Activated CD4-positive, alpha-beta T cell treated with anti-CD3 and anti-CD28 coated beads for 36 hours (primary cell): ENCODE measurements at regions not wholly inside any gene's neighbourhood (a gene's known extent, or its start where the extent isn't known, plus 50 kb on each side); places are given as distances from the start of the nearest gene placed in this dataset.

Experiments used
- ATAC-seq: fragments of 200-7000 bp; cut with Tn5 transposase; one replicate; pipeline ENCODE4 v1.10.0; 2021; ENCODE audit warnings: mild to moderate bottlenecking, moderate library complexity
- CTCF ChIA-PET: fragments of 350-600 bp; sonication (Branson Sonifier 250); formaldehyde crosslinking; loops from one replicate; lab custom pipeline; 2021; ENCODE audit warnings: antibody characterized with exemption; lab: Charles Lee
- POLR2A ChIA-PET: fragments of 350-600 bp; sonication (Branson Sonifier 250); formaldehyde crosslinking; loops from one replicate; lab custom pipeline; 2021; ENCODE audit warnings: antibody characterized with exemption, inconsistent platforms; lab: Charles Lee
- DNase-seq: peaks from one replicate; pipeline ENCODE4 v3.0.0-alpha.2; 2020
- H3K27ac Mint-ChIP-seq: one replicate; pipeline ENCODE4 v1.8.0; 2021; ENCODE audit warnings: mixed read lengths
- H3K27me3 Mint-ChIP-seq: one replicate; pipeline ENCODE4 v1.8.0; 2021; ENCODE audit warnings: mixed read lengths
- H3K36me3 Mint-ChIP-seq: one replicate; pipeline ENCODE4 v1.8.0; 2021; ENCODE audit warnings: low read depth, mixed read lengths
- H3K4me1 Mint-ChIP-seq: one replicate; pipeline ENCODE4 v1.8.0; 2021; ENCODE audit warnings: mixed read lengths
- H3K4me3 Mint-ChIP-seq: one replicate; pipeline ENCODE4 v1.8.0; 2021; ENCODE audit warnings: mild to moderate bottlenecking, moderate library complexity, mixed read lengths
- H3K9me3 Mint-ChIP-seq: one replicate; pipeline ENCODE4 v1.8.0; 2021; ENCODE audit warnings: low read depth, mixed read lengths
- intact Hi-C, 2 experiments: fragments of 100-400 bp; cut with DNase I in 1 of 2; cut with micrococcal nuclease in 1 of 2; formaldehyde crosslinking; loops; one replicate each; pipeline versions ENCODE4 v1.14.2 to v1.15.1; 2022 to 2024; cut with DNase I, micrococcal nuclease

GRCh38 chr5:81914696-81915095 lies 57.1 kb upstream of the ATG10 start:
- Mint-ChIP-seq H3K36me3 (no peaks in the 10 kb centered on the region), H3K27ac (no peak overlapping the region), H3K27me3 (no peaks in the 10 kb centered on the region), H3K9me3 (no peaks in the 10 kb centered on the region), H3K4me3 (no peak overlapping the region), H3K4me1 (no peaks in the 10 kb centered on the region)
- ATAC-seq (no peak), DNase-seq (no peak)
- POLR2A ChIA-PET = no interaction called here
- intact Hi-C loops = no loop called here
- CTCF ChIA-PET = no interaction called here

- Mint-ChIP-seq H3K4me1 (no peaks in the 10 kb centered on the region), H3K9me3 (no peaks in the 10 kb centered on the region), H3K27me3 (no peaks in the 10 kb centered on the region), H3K27ac (no peak overlapping the region), H3K36me3 (no peaks in the 10 kb centered on the region), H3K4me3 (no peak overlapping the region)
- CTCF ChIA-PET = interaction anchor here (0.7 kb wide), 1 partner anchor 268 kb away, joined by 3 read pairs; no protein-coding TSS in a partner anchor
- POLR2A ChIA-PET = no interaction called here
- DNase-seq (no peak), ATAC-seq (no peak)
- intact Hi-C loops = no loop called here
Observed at GRCh38 chr5:81912933-81913332, 58.9 kb upstream of the ATG10 start.

- no peaks in the 10 kb centered on the region for H3K9me3 Mint-ChIP-seq
- intact Hi-C loops = no loop called here
- H3K4me3 Mint-ChIP-seq = no peak overlapping the region
- no peak overlapping the region for H3K27ac Mint-ChIP-seq
- H3K27me3 Mint-ChIP-seq = no peaks in the 10 kb centered on the region
- H3K36me3 Mint-ChIP-seq = no peaks in the 10 kb centered on the region
- ATAC-seq (no peak), DNase-seq (no peak)
- ChIA-PET POLR2A (no interaction called here), CTCF (no interaction called here)
- no peaks in the 10 kb centered on the region for H3K4me1 Mint-ChIP-seq
Observed at GRCh38 chr5:81909677-81910076, 62.1 kb upstream of the ATG10 start.

GRCh38 chr5:81908771-81909170 lies 63.1 kb upstream of the ATG10 start:
- CTCF ChIA-PET = no interaction called here
- no peak for ATAC-seq

GRCh38 chr5:81908044-81908443 lies 63.8 kb upstream of the ATG10 start:
- Mint-ChIP-seq H3K27me3 (no peaks in the 10 kb centered on the region), H3K4me1 (no peaks in the 10 kb centered on the region), H3K4me3 (no peak overlapping the region), H3K27ac (no peak overlapping the region), H3K9me3 (no peaks in the 10 kb centered on the region), H3K36me3 (no peaks in the 10 kb centered on the region)
- DNase-seq (no peak), ATAC-seq (no peak)
- ChIA-PET POLR2A (no interaction called here), CTCF (no interaction called here)
- intact Hi-C loops = no loop called here

More at GRCh38 chr5:81908771-81909170, 63.1 kb upstream of the ATG10 start:
- POLR2A ChIA-PET = no interaction called here
- H3K4me1 Mint-ChIP-seq = no peaks in the 10 kb centered on the region
- no peak for DNase-seq
- no peaks in the 10 kb centered on the region for H3K36me3 Mint-ChIP-seq
- intact Hi-C loops = no loop called here
- H3K4me3 Mint-ChIP-seq = no peak overlapping the region
- H3K9me3 Mint-ChIP-seq = no peaks in the 10 kb centered on the region
- H3K27me3 Mint-ChIP-seq = no peaks in the 10 kb centered on the region
- H3K27ac Mint-ChIP-seq = no peak overlapping the region

- Mint-ChIP-seq H3K4me3 (no peak overlapping the region), H3K27ac (no peak overlapping the region), H3K9me3 (no peaks in the 10 kb centered on the region), H3K4me1 (no peaks in the 10 kb centered on the region), H3K27me3 (no peaks in the 10 kb centered on the region), H3K36me3 (no peaks in the 10 kb centered on the region)
- intact Hi-C loops = no loop called here
- DNase-seq = no peak
- ATAC-seq = no peak
- ChIA-PET POLR2A (no interaction called here), CTCF (no interaction called here)
Observed at GRCh38 chr5:81907012-81907635, 64.7 kb upstream of the ATG10 start.

- DNase-seq (no peak), ATAC-seq (no peak)
- no peaks in the 10 kb centered on the region for H3K4me1 Mint-ChIP-seq
- CTCF ChIA-PET = no interaction called here
- H3K27ac Mint-ChIP-seq = no peak overlapping the region
- intact Hi-C loops = no loop called here
- H3K27me3 Mint-ChIP-seq = no peaks in the 10 kb centered on the region
- no peak overlapping the region for H3K4me3 Mint-ChIP-seq
- no peaks in the 10 kb centered on the region for H3K36me3 Mint-ChIP-seq
- POLR2A ChIA-PET = interaction anchor here (0.6 to 1.1 kb wide), 2 partner anchors 258 to 287 kb away, joined by 3 read pairs; no protein-coding TSS in a partner anchor
- H3K9me3 Mint-ChIP-seq = peaks cover 6% of the 10 kb centered on the region
Observed at GRCh38 chr5:81906086-81906485, 65.7 kb upstream of the ATG10 start.

GRCh38 chr5:81904861-81905260 lies 67.0 kb upstream of the ATG10 start:
- DNase-seq (no peak), ATAC-seq (no peak)
- Mint-ChIP-seq H3K4me1 (no peaks in the 10 kb centered on the region), H3K27me3 (no peaks in the 10 kb centered on the region), H3K4me3 (no peak overlapping the region), H3K36me3 (no peaks in the 10 kb centered on the region), H3K27ac (no peak overlapping the region), H3K9me3 (peaks cover 12% of the 10 kb centered on the region)
- POLR2A ChIA-PET = no interaction called here
- CTCF ChIA-PET = interaction anchor here (0.6 to 1.0 kb wide), 2 partner anchors 160 to 261 kb away, joined by 3 to 6 read pairs; no protein-coding TSS in a partner anchor
- intact Hi-C loops = no loop called here

- ChIA-PET POLR2A (no interaction called here), CTCF (interaction anchor here (1.0 to 1.2 kb wide), 2 partner anchors 9 to 261 kb away, joined by 3 read pairs; no protein-coding TSS in a partner anchor)
- no peaks in the 10 kb centered on the region for H3K27me3 Mint-ChIP-seq
- ATAC-seq (no peak), DNase-seq (no peak)
- no peak overlapping the region for H3K27ac Mint-ChIP-seq
- no peaks in the 10 kb centered on the region for H3K36me3 Mint-ChIP-seq
- no peak overlapping the region for H3K4me3 Mint-ChIP-seq
- no peaks in the 10 kb centered on the region for H3K4me1 Mint-ChIP-seq
- intact Hi-C loops = no loop called here
- H3K9me3 Mint-ChIP-seq = peaks cover 12% of the 10 kb centered on the region
Observed at GRCh38 chr5:81904166-81904565, 67.7 kb upstream of the ATG10 start.

GRCh38 chr5:81901586-81901985 lies 70.2 kb upstream of the ATG10 start:
- H3K27me3 Mint-ChIP-seq = no peaks in the 10 kb centered on the region
- ChIA-PET POLR2A (no interaction called here), CTCF (interaction anchor here (0.6 to 1.3 kb wide), 2 partner anchors 29 to 269 kb away, joined by 3 to 4 read pairs; no protein-coding TSS in a partner anchor)
- intact Hi-C loops = no loop called here
- no peak overlapping the region for H3K4me3 Mint-ChIP-seq
- H3K36me3 Mint-ChIP-seq = no peaks in the 10 kb centered on the region
- no peak for DNase-seq
- H3K9me3 Mint-ChIP-seq = peaks cover 12% of the 10 kb centered on the region
- no peaks in the 10 kb centered on the region for H3K4me1 Mint-ChIP-seq
- ATAC-seq = no peak
- H3K27ac Mint-ChIP-seq = no peak overlapping the region

GRCh38 chr5:81899123-81899522 lies 72.7 kb upstream of the ATG10 start:
- ChIA-PET CTCF (no interaction called here), POLR2A (no interaction called here)
- no peak overlapping the region for H3K4me3 Mint-ChIP-seq
- ATAC-seq (no peak), DNase-seq (no peak)
- H3K4me1 Mint-ChIP-seq = no peaks in the 10 kb centered on the region
- peaks cover 12% of the 10 kb centered on the region for H3K9me3 Mint-ChIP-seq
- no peaks in the 10 kb centered on the region for H3K27me3 Mint-ChIP-seq
- no peak overlapping the region for H3K27ac Mint-ChIP-seq
- H3K36me3 Mint-ChIP-seq = no peaks in the 10 kb centered on the region
- intact Hi-C loops = no loop called here

GRCh38 chr5:81898403-81898802 lies 73.4 kb upstream of the ATG10 start:
- H3K27ac Mint-ChIP-seq = no peak overlapping the region

More at GRCh38 chr5:81898403-81898802, 73.4 kb upstream of the ATG10 start:
- intact Hi-C loops = no loop called here
- Mint-ChIP-seq H3K27me3 (no peaks in the 10 kb centered on the region), H3K36me3 (no peaks in the 10 kb centered on the region), H3K9me3 (peaks cover 12% of the 10 kb centered on the region), H3K4me1 (no peaks in the 10 kb centered on the region), H3K4me3 (no peak overlapping the region)
- ChIA-PET POLR2A (no interaction called here), CTCF (no interaction called here)
- ATAC-seq = no peak
- no peak for DNase-seq
